Endometrium (tissue), 2 donors: ENCODE measurements at regions not wholly inside any gene's neighbourhood (a gene's known extent, or its start where the extent isn't known, plus 50 kb on each side); places are given as distances from the start of the nearest gene placed in this dataset.
"Not testable (repeated sequence)": the region's sequence is repeated elsewhere in the genome, so short reads cannot be mapped to it uniquely, and the experiment has no call there.

Experiments used
- FAIRE-seq: peaks from 2 replicates; lab custom pipeline; 2012; peaks lifted over from hg19 to GRCh38; lab: Jason Lieb, UNC
- donor health status: control.
- donor health status: control.

DNA sequence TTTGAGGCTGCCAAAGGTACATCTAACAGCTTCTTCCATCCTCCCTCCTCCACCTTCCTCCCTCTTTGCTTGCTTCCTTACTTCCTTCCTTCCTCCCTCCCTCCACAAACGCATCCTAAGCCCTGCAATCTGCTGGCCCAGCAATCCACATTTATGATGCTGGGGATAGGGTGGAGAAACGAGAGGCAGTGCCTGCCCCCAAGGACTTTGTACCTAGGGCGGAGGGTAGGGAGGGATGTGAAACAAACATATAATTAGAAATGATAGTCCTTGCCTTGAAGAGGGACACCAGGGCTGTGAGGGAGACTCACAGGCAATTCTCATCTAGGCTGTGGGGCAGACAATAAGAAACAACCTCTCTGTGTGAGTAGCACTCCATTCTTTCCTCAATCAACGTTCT, 188.3 kb downstream of the ANKRD30B start:
- FAIRE-seq, result no peak

GRCh38 chr18:14937271-14937670, 189.3 kb downstream of the ANKRD30B start:
- no peak for FAIRE-seq

DNA sequence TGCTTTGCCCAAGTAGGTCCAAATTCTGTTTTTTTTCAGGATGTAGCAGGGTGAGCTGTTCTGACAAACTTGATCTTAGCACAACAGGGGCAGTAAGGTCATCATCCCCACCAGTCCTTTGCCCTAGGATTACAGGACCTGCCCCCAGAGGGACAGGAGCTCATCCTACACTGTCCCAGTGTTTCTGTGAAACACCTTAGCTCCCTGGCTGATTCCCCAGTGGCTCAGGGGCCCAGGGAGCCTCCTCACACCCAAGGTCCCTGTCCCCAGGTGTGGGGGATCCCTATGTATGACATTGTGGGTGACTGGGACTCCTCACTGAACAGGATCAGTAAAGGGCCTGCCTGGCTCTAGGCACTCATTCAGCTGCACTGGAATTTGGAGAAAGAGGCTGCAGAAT, 191.2 kb downstream of the ANKRD30B start:
- FAIRE-seq, result no peak

DNA sequence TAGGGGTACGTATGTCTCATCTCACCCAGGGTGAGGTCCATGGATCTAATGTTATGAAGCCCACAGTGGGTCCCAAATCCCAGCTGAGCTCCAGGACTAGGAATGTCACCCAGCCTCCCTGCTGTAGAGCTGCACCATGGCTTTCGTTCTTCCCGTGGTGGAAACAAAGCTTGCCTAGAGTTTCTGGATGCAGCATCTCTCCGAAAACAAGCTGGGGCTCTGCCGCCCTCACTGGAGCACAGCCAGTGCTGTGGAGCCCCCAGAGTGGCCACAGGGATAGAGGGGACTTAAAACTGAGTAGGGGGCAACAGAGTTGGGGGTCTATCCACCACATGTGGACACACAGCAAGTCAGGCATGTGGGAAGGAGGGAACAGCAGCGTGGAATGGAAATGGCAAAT, 192.1 kb downstream of the ANKRD30B start:
- FAIRE-seq, result not testable (repeated sequence)

GRCh38 chr18:14940735-14941134, 192.8 kb downstream of the ANKRD30B start:
- FAIRE-seq, result no peak

GRCh38 chr18:14941256-14941655, 193.3 kb downstream of the ANKRD30B start:
- FAIRE-seq, result no peak

GRCh38 chr18:14941792-14942191, 193.8 kb downstream of the ANKRD30B start:
- no peak for FAIRE-seq

GRCh38 chr18:14942275-14942674, 194.3 kb downstream of the ANKRD30B start:
- no peak for FAIRE-seq

DNA sequence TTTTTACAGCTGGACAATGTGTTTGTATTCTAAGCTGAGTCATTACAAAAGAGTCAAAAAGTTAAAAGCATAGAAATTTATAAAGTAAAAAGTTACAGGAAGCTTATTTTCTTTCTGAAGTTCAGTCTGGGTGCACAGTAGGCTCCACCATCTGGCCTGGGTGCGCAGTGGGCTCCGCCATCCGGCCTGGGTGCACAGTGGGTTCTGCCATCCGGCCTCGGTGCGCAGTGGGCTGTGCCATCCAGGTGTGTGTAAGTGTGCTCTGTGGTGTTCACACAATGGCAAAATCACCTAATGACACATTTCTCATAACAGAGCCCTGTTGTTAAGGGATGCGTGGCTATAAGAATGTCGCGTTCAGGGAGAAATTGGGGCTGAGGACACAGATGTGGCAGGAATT, 195.5 kb downstream of the ANKRD30B start:
- FAIRE-seq, result no peak

DNA sequence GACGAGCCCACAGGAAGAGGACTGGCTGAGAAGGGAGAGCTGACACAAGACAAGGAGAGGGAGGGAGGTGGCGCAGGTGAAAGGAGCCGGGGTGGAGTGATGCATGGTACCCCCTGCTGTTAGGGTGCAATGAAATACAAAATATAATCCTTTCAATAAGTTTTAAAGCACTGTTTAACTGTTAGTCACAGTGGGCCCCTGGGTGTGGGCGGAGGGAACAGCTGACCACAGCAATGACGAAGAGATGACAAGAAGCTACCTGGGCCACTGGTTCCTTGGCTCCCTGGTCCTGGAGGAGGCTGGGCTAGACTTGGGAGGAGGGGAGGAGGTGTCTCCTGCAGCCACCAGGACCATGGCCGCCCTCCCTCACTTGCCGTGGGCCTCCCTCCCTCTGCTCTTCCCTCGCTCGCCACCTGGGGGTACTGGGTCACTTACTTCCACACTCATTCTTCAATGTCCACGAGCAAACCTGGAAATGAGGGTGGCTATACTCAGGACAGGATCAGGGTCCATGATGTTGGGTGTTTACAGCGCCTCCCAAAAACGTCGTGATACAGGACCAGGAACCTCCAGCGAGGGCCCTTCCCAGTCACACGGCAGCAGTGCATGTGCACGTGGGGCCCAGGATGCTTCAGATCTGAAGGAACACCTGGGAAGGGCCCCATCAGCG, 196.1 kb downstream of the ANKRD30B start:
- no peak for FAIRE-seq

DNA sequence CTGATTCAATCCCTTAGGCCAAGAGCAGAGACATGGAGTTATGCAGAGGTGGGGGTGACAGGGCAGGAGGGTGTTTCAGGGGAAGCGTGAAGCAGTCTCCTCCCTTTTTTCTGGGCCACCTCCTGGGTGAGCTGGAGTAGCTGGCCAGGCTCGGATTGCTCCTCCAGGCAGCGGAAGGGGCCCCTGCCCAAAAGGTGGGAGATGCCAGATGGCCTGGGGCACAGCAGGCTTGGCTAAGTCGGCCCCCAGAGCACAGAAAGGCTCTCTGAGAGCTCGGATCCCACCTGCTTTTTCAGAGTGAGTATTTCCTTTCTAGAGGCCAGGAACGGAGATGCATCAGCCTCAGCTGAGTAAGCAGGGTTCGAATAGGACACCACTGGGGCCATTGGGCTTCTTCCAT, 196.9 kb downstream of the ANKRD30B start:
- no peak for FAIRE-seq

GRCh38 chr18:14945286-14945685, 197.3 kb downstream of the ANKRD30B start:
- no peak for FAIRE-seq

GRCh38 chr18:14945984-14946383, 198.0 kb downstream of the ANKRD30B start:
- no peak for FAIRE-seq

- FAIRE-seq, result not testable (repeated sequence)
These were observed 198.9 kb downstream of the ANKRD30B start for GRCh38 chr18:14946741-14947470.

- no peak for FAIRE-seq
These were observed 199.7 kb downstream of the ANKRD30B start for GRCh38 chr18:14947482-14948162.

DNA sequence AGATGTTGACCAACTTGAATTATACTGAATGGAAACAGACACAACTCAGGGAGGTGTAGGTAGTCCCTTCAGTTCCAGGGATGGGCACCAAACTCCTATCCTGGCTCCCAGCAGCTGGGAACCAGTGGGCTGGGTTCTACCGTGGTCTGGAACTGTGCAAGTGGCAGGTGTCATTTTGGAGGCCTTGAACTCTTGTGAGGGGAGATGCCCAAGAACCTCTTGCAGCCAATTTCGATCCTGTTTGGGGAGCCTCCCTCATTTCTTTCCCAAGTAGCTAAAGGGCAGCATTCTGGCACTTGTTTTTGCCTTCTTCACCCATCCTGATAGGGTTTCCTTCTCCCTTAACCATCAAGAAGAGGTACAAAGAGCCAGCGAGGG, 200.2 kb downstream of the ANKRD30B start:
- no peak for FAIRE-seq

- no peak for FAIRE-seq
These were observed 202.1 kb downstream of the ANKRD30B start for GRCh38 chr18:14949800-14950664.

- not testable (repeated sequence) for FAIRE-seq
These were observed 204.6 kb downstream of the ANKRD30B start for GRCh38 chr18:14952444-14953077.

- FAIRE-seq, result no peak
These were observed 210.7 kb downstream of the ANKRD30B start for GRCh38 chr18:14958701-14959100.

- no peak for FAIRE-seq
These were observed 211.6 kb downstream of the ANKRD30B start for GRCh38 chr18:14959550-14959949.

GRCh38 chr18:14961991-14962390, 214.0 kb downstream of the ANKRD30B start:
- FAIRE-seq, result no peak

DNA sequence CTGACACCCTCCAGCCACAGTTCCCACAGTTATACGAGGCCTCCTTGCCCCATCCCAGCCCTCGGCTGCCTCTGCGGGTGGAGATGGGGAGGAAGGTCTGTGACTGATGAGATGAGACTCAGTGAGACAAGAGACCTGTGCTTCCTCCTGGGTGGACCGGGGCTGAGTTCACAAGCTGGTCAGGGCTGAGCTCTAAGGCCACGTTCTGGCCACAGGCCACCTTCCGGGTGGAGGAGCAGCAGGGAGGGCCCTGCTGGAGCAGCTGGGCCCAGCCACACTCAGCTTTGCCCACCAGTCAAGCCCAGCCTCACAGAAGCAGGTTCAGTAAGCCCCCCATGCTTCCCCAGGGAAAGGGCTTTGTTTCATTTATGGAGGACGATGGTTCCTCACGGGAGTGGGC, 214.7 kb downstream of the ANKRD30B start:
- FAIRE-seq, result no peak
